Mesothelial cell of epicardium (in vitro differentiated cells): ENCODE measurements at regions not wholly inside any gene's neighbourhood (a gene's known extent, or its start where the extent isn't known, plus 50 kb on each side); places are given as distances from the start of the nearest gene placed in this dataset.

Source experiments
- DNase-seq, 2 experiments: peaks; one replicate each; pipeline ENCODE4 v3.0.0; 2021; ENCODE audit warnings: low spot score in 2 of 2; ENCODE audit not compliant: unreplicated experiment in 2 of 2
- H3K27ac Mint-ChIP-seq: 2 replicates; pipeline ENCODE4 v1.8.0; 2021; ENCODE audit warnings: mixed read lengths
- H3K27me3 Mint-ChIP-seq: 2 replicates; pipeline ENCODE4 v1.8.0; 2021; ENCODE audit warnings: low read depth, mixed read lengths
- H3K36me3 Mint-ChIP-seq: 2 replicates; pipeline ENCODE4 v1.8.0; 2021; ENCODE audit warnings: mixed read lengths
- H3K4me1 Mint-ChIP-seq: 2 replicates; pipeline ENCODE4 v1.8.0; 2021; ENCODE audit warnings: mixed read lengths
- H3K4me3 Mint-ChIP-seq: 2 replicates; pipeline ENCODE4 v1.8.0; 2021; ENCODE audit warnings: mild to moderate bottlenecking, moderate library complexity, mixed read lengths
- H3K9me3 Mint-ChIP-seq: 2 replicates; pipeline ENCODE4 v1.8.0; 2021; ENCODE audit warnings: mixed read lengths
- CTCF ChIP-seq: fragments of 200-600 bp; sonication (generic); IDR thresholded peaks from one replicate; pipeline ENCODE4 v1.5.0; 2021; ENCODE audit warnings: antibody characterized with exemption; ENCODE audit not compliant: unreplicated experiment

DNA sequence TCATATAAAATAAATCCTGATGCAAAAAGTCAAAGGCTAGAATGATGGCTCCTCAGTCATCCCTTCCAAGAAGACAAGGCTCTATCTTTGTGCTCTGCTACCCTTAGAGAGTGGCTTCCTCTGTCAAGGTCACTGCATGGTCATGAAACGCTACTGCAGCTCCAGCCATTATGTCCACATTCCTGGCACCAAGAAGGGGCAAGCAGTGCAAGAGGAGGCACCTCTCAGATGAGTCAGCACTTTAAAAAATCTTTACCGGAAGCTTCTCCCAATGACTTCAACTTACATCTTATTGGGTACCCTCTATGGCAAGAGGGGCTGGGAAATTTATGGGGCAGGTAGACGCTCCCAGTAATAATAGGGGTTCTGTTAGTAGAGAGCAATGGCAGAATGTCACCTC lies 129.5 kb upstream of the CPEB4 start:
- Mint-ChIP-seq H3K9me3 (no peaks in the 10 kb centered on the region), H3K4me1 (peaks cover 12% of the 10 kb centered on the region), H3K4me3 (no peak overlapping the region), H3K36me3 (no peaks in the 10 kb centered on the region), H3K27ac (no peak overlapping the region), H3K27me3 (no peaks in the 10 kb centered on the region)
- no peak for TF ChIP-seq CTCF
- no peak for DNase-seq

- no peak overlapping the region for H3K4me3 Mint-ChIP-seq
- TF ChIP-seq CTCF, result no peak
- H3K9me3 Mint-ChIP-seq, result no peaks in the 10 kb centered on the region
- H3K4me1 Mint-ChIP-seq, result peaks cover 10% of the 10 kb centered on the region
- no peaks in the 10 kb centered on the region for H3K27me3 Mint-ChIP-seq
- H3K36me3 Mint-ChIP-seq, result no peaks in the 10 kb centered on the region
- H3K27ac Mint-ChIP-seq, result no peak overlapping the region
- no peak for DNase-seq
Measured at GRCh38 chr5:173759691-173760090, 128.5 kb upstream of the CPEB4 start.

DNA sequence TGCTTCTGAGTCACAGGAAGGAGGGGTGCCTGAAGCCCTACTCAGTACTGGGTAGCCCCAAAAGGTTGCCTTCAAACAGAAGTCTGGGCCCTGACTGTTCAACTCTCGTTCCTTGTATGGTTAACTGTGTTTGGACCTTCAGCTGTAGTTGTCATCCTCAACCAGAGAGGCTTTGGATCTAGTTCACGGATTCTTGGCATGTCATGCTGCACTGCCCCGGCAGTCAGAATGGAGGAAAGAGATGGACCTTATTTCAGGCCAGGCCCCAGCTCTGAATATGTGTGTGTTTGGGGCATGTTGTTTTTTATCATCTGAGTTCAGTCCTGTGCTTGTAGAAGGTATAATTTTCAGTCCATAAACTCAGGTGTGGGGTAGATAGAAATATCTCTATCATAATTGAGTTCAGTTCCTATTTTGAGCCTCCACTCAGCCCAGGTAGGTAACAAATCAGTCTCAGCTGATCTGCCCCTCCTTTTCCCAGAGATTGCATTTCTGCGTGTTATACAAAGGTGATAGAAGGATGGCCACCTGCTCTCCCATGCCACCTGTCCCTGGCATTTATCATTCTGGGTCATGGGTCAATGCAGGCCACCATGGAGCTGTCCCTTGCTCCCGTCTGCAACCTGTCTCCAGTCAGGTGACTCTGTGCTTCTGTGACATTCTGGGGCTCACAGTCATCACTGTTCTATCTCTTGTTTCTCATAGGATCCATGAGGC lies 127.5 kb upstream of the CPEB4 start:
- Mint-ChIP-seq H3K27me3 (no peaks in the 10 kb centered on the region), H3K9me3 (no peaks in the 10 kb centered on the region), H3K4me1 (peaks cover 14% of the 10 kb centered on the region), H3K4me3 (no peak overlapping the region), H3K36me3 (no peaks in the 10 kb centered on the region), H3K27ac (no peak overlapping the region)
- DNase-seq, result no peak
- no peak for TF ChIP-seq CTCF

DNA sequence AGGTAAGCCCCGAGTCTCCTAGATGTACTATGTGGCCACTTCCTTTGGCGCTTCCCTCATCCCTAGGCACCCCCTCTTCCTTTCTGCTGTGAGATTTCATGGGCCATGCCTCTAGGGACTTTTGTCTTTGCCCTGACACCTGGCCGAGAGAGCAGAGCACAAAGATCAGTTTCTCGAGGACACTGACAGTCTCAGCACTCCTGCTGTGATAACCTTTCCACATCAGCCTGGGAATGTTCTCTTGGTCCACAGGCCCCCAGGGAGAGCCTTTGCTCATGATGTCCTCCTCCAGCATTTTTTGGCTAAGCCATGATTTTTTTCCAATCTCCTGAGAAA lies 127.0 kb upstream of the CPEB4 start:
- H3K27ac Mint-ChIP-seq, result no peak overlapping the region
- peaks cover 17% of the 10 kb centered on the region for H3K4me1 Mint-ChIP-seq
- H3K9me3 Mint-ChIP-seq, result no peaks in the 10 kb centered on the region
- H3K27me3 Mint-ChIP-seq, result no peaks in the 10 kb centered on the region
- no peaks in the 10 kb centered on the region for H3K36me3 Mint-ChIP-seq
- H3K4me3 Mint-ChIP-seq, result no peak overlapping the region
- no peak for TF ChIP-seq CTCF
- no peak for DNase-seq

DNA sequence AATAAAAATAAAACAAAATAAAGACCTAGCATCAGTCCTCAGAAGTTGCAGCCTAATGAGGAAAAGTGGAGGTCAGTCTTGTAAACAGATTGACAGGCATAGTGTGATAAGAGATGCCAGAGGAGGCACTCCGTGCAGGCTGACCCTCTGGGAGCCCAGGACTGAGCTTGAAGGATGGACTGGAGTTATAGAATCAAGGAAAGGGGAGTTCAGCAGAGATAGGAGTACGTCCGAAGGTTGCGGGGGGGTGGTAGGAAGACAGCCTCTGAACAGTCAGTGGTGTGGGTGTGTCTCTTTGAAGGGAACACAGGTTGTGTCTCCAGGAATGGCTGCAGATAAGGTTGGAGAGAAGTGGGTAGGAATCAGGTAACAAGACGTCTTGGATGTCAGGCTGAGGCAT lies 126.1 kb upstream of the CPEB4 start:
- no peak for TF ChIP-seq CTCF
- DNase-seq, result no peak
- Mint-ChIP-seq H3K4me1 (peaks cover 24% of the 10 kb centered on the region), H3K27ac (no peak overlapping the region), H3K36me3 (no peaks in the 10 kb centered on the region), H3K9me3 (no peaks in the 10 kb centered on the region), H3K4me3 (no peak overlapping the region), H3K27me3 (no peaks in the 10 kb centered on the region)

DNA sequence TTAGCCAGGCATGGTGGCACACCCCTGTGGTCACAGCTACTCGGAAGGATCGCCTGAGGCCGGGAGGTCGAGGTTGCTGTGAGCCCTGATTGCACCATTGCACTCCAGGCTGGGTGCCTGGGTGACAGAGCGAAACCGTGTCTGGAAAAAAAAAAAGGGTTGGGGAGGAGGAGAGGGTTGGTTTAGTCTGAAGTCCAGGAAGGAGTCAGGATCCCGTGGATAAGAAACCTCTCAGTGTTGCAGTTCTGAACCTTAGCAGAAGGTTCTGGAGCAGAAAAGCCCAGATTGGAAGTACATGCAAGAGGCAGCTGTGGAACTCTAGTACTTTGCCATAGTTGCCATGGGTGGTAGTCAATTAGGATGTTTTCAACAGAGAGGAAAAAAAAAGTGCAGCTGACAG lies 125.2 kb upstream of the CPEB4 start:
- Mint-ChIP-seq H3K36me3 (no peaks in the 10 kb centered on the region), H3K4me1 (peaks cover 24% of the 10 kb centered on the region), H3K9me3 (no peaks in the 10 kb centered on the region), H3K4me3 (no peak overlapping the region), H3K27me3 (no peaks in the 10 kb centered on the region), H3K27ac (no peak overlapping the region)
- TF ChIP-seq CTCF, result no peak
- no peak for DNase-seq
